HG03039 (cell line): ENCODE measurements at regions not wholly inside any gene's neighbourhood (a gene's known extent, or its start where the extent isn't known, plus 50 kb on each side); places are given as distances from the start of the nearest gene placed in this dataset.
"Not testable (repeated sequence)": the region's sequence is repeated elsewhere in the genome, so short reads cannot be mapped to it uniquely, and the experiment has no call there.

ENCODE experiments used
- ATAC-seq: cut with Tn5 transposase; IDR thresholded peaks from one replicate; pipeline ENCODE4 v1.9.1; 2021; ENCODE audit warnings: mild to moderate bottlenecking, moderate library complexity; ENCODE audit not compliant: unreplicated experiment

DNA sequence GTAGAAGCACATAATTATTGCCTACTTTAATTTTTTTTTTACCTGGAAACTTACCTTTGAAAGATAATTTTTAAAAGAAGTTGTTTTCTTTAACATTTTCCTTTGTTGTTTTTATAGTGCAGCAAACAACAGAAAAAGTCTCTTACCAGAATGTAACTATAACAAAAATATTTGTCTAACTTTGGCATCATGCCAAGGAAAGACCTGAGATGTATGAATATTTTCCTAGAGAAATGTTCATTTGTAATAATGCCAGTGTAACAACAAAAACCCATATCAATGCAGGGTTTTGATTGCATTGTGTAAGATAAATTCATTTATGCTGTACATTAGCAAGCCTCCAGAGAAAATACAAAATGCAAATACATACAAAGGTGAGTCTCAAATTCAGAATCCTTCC lies 775.7 kb downstream of the SI start:
- ATAC-seq: no peak

DNA sequence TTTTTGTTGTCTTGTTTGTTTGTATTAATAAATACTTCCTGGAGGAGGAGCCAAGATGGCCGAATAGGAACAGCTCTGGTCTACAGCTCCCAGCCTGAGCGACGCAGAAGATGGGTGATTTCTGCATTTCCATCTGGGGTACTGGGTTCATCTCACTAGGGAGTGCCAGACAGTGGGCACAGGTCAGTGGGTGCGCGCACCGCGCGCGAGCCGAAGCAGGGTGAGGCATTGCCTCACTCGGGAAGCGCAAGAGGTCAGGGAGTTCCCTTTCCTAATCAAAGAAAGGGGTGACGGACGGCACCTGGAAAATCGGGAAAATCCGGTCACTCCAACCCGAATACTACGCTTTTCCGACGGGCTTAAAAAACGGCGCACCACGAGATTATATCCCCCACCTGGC lies 786.8 kb downstream of the SI start:
- ATAC-seq: not testable (repeated sequence)

DNA sequence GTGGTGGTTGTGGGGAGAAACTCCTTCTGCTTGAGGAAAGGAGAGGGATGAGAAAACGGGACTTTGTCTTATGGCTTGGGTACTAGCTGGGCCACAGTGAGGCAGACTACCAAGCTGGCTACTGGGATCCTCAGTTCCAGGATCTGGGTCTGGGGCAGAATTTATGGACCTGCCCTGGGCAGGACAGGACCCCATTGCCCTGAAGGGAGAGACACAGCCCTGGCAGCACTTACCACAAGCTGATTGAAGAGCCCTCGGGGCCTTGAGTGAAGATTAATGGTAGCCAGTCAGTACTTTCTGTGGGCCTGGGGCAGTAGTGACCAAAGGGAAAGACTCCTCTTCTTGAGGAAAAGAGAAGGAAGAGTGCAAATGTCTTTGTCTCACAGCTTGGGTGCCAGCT lies 799.7 kb downstream of the SI start:
- ATAC-seq: no peak

GRCh38 chr3:164267053-164267452 lies 811.2 kb downstream of the SI start:
- no peak for ATAC-seq

- ATAC-seq: no peak
These were observed 827.4 kb downstream of the SI start for GRCh38 chr3:164250923-164251322.

GRCh38 chr3:164236851-164237250 lies 841.4 kb downstream of the SI start:
- no peak for ATAC-seq

DNA sequence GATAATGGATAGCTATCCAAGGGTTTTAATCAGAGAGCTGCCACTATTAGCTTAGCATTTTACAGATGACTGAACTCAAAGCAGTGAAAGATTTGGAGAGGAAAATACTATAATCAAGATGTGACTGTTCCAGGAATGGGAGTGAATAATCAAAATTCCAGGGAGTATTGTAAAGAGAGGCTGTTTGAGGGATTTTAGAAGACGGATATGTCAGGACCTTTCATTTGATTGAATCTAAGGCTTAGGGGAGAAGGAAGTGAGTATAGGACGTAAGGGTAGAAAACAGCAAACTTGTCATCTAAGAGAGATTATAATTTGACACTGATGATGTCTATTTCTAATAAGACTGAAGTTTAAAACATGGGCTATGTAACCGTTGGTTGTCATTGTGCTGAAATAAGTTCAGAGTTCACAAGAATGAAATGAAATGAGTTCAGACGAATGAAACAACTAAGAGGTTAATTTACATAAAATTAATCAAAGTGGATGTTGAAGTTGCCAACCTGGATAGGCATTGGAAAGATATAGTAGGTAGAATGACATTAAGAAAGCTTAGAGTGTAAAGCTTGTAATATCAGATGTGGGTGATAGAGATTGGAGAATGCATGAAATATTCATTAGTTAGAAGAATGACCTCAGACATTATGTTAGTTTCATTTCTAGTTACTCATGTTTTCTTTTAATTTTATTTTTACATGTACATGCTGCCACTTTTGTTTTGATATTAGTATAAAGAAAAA lies 842.8 kb downstream of the SI start:
- ATAC-seq: no peak

GRCh38 chr3:164233951-164234350 lies 844.3 kb downstream of the SI start:
- no peak for ATAC-seq

DNA sequence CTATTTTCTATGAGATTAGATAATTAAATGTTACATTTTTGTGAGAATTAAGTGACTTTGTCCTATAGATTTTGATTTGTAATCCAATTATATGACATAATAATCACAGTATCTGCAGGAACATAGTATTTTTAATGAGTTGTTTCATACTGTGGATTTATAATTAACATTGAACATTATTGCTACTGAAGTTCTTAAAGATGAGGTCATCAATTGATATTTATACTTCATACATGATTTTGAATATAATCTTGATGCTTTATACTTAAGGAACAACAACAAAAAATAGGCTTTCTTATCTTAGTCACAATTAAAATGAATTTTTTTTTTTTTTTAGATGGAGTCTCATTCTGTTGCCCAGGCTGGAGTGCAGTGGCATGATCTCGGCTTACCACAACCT lies 846.6 kb downstream of the SI start:
- no peak for ATAC-seq

DNA sequence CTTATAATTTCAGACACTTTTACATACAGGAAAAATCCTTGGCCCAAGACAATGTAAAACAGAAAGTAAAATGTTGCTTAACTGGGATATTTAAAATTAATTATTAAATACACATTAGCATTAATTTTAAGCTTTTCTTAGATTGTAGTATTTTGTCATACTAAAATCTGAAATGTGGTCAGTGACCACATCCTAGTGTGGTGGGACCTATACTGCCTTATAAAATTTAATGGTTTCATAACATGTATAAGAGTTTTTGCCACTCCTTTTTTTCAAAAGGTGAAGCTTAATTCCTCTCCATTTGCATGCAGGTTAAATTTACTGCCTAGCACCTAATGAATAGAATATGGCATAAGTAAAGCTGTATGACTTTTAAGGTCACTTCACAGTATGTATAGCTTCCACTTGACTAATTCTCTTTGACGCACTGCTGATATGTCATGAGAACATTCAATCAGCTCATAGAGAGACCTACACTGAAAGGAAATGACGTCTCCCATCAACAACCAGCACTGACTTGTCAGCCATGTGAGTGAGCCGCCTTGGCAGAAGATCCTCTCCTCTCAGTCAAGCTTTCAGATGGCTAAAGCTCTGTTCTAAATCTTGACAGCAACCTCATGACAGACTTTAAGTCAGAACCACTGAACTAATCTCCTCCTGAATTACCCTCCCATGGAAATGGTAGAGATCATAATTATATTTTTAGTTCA lies 847.8 kb downstream of the SI start:
- no peak for ATAC-seq

DNA sequence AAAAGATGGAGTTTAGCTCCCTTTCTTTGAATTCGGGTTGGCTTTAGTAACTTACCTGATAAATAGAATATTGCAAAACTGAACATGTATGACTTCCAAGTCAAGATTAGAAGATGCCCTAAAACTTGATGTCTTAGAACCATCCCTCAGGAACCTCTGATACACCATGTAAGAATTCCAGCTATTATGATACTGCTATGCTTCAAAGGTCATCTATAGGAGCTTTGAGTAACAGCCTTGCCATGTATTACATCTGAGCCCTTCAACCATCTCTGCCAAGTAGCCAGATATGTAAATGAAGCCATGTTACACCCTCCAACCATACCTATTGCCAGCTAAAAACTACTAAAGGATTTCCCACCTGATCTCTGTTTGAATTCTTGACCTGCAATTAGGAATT lies 854.2 kb downstream of the SI start:
- ATAC-seq: no peak

GRCh38 chr3:164222197-164222596 lies 856.1 kb downstream of the SI start:
- ATAC-seq: no peak

DNA sequence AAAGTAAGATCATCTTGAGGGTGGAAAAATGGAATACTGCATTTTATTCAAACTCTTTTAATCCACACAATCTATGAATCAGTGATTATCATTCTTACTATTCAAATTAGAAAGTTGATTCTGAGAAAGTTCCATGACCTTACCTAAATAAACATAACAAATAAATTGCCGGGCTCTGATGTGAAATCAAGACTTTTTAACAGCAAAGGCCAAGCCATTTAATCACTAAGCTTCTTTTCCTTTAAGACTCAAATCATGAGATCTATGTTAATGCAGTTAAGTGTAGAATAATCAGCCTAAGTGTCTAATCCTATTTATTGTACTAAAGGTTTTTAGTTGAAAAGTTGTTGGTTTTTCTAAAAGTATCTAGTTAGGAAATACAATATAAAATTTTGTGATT lies 857.0 kb downstream of the SI start:
- ATAC-seq: no peak

DNA sequence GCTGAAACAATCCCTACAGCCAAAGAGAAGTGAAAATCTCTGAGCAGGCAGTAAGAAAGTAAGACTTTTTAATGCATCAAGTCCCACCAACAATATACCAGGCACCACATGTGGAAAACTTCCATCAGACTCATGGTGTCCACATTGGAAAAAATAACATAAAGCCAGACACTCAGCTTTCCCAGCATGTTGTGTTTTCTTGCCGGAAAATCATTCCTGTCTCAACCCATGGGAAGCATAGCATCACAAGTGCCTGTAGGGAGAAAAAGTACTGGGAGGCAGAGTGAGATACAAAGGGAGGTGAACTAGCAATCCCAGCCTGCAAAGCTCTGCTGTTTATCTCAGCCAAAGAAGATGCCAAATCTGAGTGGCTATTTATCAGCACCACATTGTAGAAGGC lies 868.9 kb downstream of the SI start:
- no peak for ATAC-seq

DNA sequence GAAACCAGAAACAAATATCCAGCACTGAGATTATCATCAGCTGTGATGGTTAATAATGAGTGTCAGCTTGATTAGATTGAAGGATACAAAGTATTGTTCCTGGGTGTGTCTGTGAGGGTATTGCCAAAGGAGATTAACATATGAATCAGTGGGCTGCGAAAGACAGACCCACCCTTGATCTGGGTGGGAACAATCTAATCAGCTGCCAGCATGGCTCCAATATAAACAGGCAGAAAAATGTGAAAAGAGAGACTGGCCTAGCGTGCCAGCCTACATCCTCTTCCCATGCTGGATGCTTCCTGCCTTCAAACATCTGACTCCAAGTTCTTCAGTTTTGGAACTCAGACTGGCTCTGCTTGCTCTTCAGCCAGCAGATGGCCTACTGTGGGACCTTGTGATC lies 869.5 kb downstream of the SI start:
- ATAC-seq: no peak

- no peak for ATAC-seq
These were observed 870.2 kb downstream of the SI start for GRCh38 chr3:164208048-164208447.

GRCh38 chr3:164200053-164200823 lies 878.1 kb downstream of the SI start:
- ATAC-seq: no peak

- ATAC-seq: no peak
These were observed 881.8 kb downstream of the SI start for GRCh38 chr3:164196477-164196876.

DNA sequence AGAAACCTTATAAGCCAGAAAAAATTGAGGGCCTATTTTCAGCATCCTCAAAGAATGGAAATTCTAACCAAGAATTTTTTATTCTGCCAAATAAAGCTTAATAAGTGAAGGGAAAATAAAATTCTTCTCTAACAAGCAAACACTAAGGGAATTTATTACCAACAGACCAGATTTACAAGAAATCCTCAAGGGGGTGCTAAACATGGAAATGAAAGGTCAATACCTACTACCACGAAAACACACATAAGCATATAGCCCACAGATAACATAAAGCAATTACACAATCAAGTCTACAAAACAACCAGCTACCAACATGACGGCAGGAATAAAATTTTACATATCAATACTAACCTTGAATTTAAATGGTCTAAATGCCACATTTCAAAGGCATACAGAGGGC lies 883.5 kb downstream of the SI start:
- no peak for ATAC-seq

- no peak for ATAC-seq
These were observed 885.3 kb downstream of the SI start for GRCh38 chr3:164192974-164193373.

DNA sequence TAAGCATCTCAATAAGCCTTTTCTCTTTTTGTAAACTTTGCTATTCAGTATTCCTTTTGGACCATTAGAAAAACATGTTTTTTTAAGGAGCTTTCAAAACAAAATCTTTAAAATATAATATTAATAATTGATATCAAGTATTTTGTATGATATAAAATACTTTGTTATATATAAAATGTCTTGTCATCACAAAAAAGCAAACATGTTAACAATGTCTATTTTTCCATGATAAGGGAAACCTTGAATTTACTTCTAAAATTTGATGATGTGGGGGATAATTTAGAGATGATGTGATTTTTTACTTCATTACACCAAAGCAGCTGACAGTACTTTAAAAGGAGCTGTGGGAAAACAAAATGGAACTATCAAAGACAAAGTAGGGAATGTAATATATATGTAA lies 887.7 kb downstream of the SI start:
- no peak for ATAC-seq

DNA sequence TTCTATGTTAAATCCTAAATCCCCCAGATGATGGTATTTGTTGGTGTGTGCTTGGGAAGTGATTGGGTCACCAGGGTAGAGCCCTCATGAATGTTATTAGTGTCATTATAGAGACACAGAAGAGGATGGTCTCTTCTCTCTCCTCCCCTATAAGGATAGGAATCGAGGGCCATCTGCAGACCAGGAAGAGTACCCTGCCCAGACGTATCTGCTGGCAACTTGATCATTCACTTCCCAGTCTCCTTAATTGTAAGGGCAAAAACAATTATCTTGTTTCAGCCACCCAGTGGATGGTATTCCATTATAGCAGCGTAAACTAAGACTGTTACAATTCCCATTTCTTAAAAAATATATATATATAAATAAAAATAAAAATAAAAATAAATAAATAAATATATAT lies 892.2 kb downstream of the SI start:
- no peak for ATAC-seq
